MM.1S (cell line): ENCODE measurements at regions not wholly inside any gene's neighbourhood (a gene's known extent, or its start where the extent isn't known, plus 50 kb on each side); places are given as distances from the start of the nearest gene placed in this dataset.

Source experiments
- CTCF ChIP-seq: fragments of 300-600 bp; sonication (generic); IDR thresholded peaks from 2 replicates; pipeline ENCODE4 v1.5.1; 2016; ENCODE audit warnings: antibody characterized with exemption, low read length, mixed read lengths
- EZH2 ChIP-seq: fragments of 300-600 bp; sonication (generic); optimal IDR thresholded peaks from 2 replicates; pipeline ENCODE3; 2017; ENCODE audit warnings: low read depth, mild to moderate bottlenecking, antibody characterized with exemption, low read length, mixed read lengths
- EZH2phosphoT487 ChIP-seq: fragments of 300-600 bp; sonication (generic); IDR thresholded peaks from 2 replicates; pipeline ENCODE4 v1.6.1; 2018; ENCODE audit warnings: antibody characterized with exemption, low read length

GRCh38 chr7:42834676-42835075 lies 77.2 kb downstream of the C7orf25 start:
- TF ChIP-seq CTCF (no peak), EZH2phosphoT487 (no peak), EZH2 (no peak)
